ENCODE measurements at regions not wholly inside any gene's neighbourhood (a gene's known extent, or its start where the extent isn't known, plus 50 kb on each side); places are given as distances from the start of the nearest gene placed in this dataset.

DNA sequence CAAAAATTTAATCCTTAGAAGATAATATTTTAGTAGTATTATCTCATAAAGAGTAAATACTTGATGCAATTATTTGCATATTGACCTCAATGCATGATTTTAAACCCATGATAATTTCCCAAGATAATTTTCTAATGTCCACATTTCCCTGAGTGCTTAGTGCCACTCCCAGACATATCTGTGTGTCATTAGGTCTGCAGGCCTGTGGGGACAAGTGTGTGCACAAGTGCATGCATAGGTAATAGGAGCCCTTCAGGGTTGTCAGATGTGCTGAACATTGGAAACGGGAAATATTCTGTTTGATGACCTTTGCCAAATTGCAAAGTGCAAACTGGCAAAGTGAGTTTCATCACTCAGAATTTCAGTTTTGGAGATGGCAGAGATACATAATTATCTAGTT lies 369.9 kb downstream of the KLF5 start:
- no peak for DNase-seq (ENCODE audit: low read depth)
- TF ChIP-seq, protein P1, sequence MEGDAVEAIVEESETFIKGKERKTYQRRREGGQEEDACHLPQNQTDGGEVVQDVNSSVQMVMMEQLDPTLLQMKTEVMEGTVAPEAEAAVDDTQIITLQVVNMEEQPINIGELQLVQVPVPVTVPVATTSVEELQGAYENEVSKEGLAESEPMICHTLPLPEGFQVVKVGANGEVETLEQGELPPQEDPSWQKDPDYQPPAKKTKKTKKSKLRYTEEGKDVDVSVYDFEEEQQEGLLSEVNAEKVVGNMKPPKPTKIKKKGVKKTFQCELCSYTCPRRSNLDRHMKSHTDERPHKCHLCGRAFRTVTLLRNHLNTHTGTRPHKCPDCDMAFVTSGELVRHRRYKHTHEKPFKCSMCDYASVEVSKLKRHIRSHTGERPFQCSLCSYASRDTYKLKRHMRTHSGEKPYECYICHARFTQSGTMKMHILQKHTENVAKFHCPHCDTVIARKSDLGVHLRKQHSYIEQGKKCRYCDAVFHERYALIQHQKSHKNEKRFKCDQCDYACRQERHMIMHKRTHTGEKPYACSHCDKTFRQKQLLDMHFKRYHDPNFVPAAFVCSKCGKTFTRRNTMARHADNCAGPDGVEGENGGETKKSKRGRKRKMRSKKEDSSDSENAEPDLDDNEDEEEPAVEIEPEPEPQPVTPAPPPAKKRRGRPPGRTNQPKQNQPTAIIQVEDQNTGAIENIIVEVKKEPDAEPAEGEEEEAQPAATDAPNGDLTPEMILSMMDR (IDR thresholded peaks at IDR 0.05; ENCODE audit: insufficient read depth, low read length, poor library complexity, severe bottlenecking), result no peak
- Histone ChIP-seq H3K4me3 (ENCODE audit: low read depth, low read length) (no peak overlapping the region), H3K27me3 (ENCODE audit: control insufficient read depth, insufficient read depth, low read length) (no peaks in the 10 kb centered on the region), H3K36me3 (ENCODE audit: control insufficient read depth, insufficient read depth, low read length) (no peaks in the 10 kb centered on the region)

DNA sequence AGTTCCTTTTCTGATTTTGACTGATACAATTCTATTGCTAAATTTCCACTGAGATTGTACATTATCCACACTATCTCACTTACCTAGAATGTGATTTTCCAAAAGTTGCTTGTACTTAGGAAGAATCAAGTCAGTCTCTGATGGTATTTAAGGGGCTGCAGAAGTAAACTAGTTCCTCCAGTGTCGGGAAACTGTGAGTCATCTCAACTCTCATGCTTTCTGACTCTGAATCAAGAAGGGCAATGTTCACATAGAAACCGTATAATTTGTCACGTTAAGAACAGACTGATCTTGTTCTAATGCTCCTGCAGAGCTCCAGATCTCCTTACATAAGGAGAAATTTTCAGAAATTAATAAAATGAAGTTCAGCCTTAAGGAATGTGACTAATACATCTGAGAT lies 369.3 kb downstream of the KLF5 start:
- TF ChIP-seq, protein P1 (IDR thresholded peaks at IDR 0.05; ENCODE audit: insufficient read depth, low read length, poor library complexity, severe bottlenecking), result no peak
- Histone ChIP-seq H3K36me3 (ENCODE audit: control insufficient read depth, insufficient read depth, low read length) (no peaks in the 10 kb centered on the region), H3K27me3 (ENCODE audit: control insufficient read depth, insufficient read depth, low read length) (no peaks in the 10 kb centered on the region), H3K4me3 (ENCODE audit: low read depth, low read length) (no peak overlapping the region)
- DNase-seq (ENCODE audit: low read depth), result peak; percentile 78

DNA sequence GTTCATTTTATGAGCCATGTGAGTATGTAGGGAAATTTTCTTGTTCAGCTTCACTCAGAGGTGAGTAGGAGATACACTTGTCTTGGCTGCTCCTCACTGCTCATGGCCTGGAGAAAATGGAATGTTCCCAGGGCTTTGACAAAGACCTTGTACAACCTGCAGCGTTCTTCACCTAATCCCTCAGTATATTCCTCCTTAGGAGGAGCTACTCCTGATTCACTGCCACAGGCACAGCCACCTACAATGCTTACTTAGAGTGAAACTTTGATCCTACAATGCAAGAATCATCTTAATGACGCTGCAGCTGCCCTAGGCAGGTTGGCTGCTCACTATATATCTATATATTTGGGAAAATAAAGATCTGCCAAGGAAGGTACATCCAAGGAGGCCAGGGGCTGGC lies 364.2 kb downstream of the KLF5 start:
- no peak for DNase-seq (ENCODE audit: low read depth)
- Histone ChIP-seq H3K27me3 (ENCODE audit: control insufficient read depth, insufficient read depth, low read length) (no peaks in the 10 kb centered on the region), H3K4me3 (ENCODE audit: low read depth, low read length) (no peak overlapping the region), H3K36me3 (ENCODE audit: control insufficient read depth, insufficient read depth, low read length) (no peaks in the 10 kb centered on the region)
- TF ChIP-seq, protein P1 (IDR thresholded peaks at IDR 0.05; ENCODE audit: insufficient read depth, low read length, poor library complexity, severe bottlenecking), result no peak

DNA sequence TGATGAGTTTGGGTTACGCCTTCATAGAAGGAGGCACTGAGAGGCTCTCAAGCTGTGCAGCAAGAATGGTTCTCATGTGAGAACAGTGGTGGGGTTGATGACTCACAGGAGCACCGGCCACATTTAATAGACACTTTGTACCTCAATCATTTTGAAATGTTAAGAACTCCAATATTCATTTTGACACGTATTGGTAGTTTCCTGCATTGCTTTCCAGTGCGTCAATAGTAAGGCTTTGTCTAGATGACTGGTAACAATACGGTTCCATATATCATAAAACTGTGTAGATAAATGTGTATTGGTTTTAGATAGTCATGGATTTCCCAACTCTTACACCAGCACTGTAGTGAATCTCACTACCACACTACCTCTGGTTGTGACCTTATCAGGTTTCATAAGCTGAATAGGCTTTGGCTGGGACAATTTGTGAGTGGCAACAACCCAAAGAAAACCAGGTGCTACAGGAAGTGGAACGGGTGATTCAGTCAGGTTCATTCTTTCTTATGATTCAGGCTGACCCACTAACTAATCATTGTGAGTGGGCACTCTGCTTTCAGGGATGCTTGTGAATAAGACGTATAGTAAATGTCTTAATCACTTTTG lies 362.6 kb downstream of the KLF5 start:
- peak; percentile 74 for DNase-seq (ENCODE audit: low read depth)
- Histone ChIP-seq H3K36me3 (ENCODE audit: control insufficient read depth, insufficient read depth, low read length) (no peaks in the 10 kb centered on the region), H3K27me3 (ENCODE audit: control insufficient read depth, insufficient read depth, low read length) (no peaks in the 10 kb centered on the region), H3K4me3 (ENCODE audit: low read depth, low read length) (no peak overlapping the region)
- TF ChIP-seq, protein P1 (IDR thresholded peaks at IDR 0.05; ENCODE audit: insufficient read depth, low read length, poor library complexity, severe bottlenecking), result no peak

DNA sequence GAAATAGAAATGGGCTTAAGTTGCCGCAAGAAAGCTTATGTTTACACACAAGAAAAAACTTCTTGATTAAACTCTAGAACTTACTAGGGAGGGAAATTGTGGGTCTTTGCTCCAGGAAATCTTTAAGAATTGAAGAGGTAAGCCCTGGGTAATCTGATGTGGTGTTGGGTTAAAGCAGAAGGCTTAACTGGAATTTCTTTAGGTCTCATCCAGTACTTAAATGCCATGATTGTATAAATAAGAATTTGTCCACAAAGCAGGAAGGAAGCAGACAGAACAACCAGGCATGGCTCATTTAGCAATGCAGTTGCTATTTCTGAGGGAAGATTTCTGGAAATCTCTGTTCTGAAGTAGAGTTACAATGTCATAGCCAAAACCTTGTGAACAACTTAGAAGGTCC lies 360.4 kb downstream of the KLF5 start:
- Histone ChIP-seq H3K4me3 (ENCODE audit: low read depth, low read length) (no peak overlapping the region), H3K36me3 (ENCODE audit: control insufficient read depth, insufficient read depth, low read length) (no peaks in the 10 kb centered on the region), H3K27me3 (ENCODE audit: control insufficient read depth, insufficient read depth, low read length) (no peaks in the 10 kb centered on the region)
- TF ChIP-seq, protein P1 (IDR thresholded peaks at IDR 0.05; ENCODE audit: insufficient read depth, low read length, poor library complexity, severe bottlenecking), result no peak
- DNase-seq (ENCODE audit: low read depth), result no peak

DNA sequence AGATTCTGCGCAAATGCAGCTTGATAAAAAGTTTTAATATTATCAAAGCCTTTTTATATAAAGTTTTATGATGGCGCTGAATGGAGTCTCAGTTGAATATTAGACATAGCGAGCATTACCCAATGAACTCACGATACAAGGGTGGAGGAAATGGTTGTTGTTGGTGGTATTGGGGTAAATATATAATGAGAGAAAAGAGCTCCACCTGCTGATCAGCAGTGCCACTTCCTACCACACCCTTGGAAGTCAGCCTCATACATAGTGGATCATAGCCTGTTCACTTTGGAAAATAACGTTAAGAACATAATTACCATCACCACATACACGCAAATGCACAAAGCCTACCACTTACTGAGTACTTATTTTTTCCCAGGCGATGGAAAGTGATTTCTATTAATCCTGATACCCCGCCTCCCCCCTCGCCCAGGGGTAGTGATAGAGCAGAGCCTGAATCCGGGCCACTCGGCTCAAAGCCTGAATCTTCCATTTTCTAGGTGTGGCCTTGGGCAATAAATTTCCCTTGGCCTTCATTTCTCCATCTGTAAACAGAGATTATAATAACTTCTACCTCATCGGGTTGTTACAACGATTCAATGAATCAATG lies 358.3 kb downstream of the KLF5 start:
- no peak overlapping the region for H3K4me3 ChIP-seq (ENCODE audit: low read depth, low read length)
- DNase-seq (ENCODE audit: low read depth), result no peak
- no peaks in the 10 kb centered on the region for H3K36me3 ChIP-seq (ENCODE audit: control insufficient read depth, insufficient read depth, low read length)
- no peaks in the 10 kb centered on the region for H3K27me3 ChIP-seq (ENCODE audit: control insufficient read depth, insufficient read depth, low read length)
- TF ChIP-seq, protein P1 (IDR thresholded peaks at IDR 0.05; ENCODE audit: insufficient read depth, low read length, poor library complexity, severe bottlenecking), result peak; percentile 17

Measured in kidney epithelial cell (primary cell).